Duodenal mucosa (tissue), 2 donors: ENCODE measurements at regions not wholly inside any gene's neighbourhood (a gene's known extent, or its start where the extent isn't known, plus 50 kb on each side); places are given as distances from the start of the nearest gene placed in this dataset.

Source experiments
- H3K27ac ChIP-seq: one replicate; pipeline ENCODE4 v1.7.0; 2013; ENCODE audit warnings: low read depth, low read length
- H3K27me3 ChIP-seq, 2 donors: one replicate each; pipeline ENCODE4 v1.7.0; 2013; ENCODE audit warnings: low read length in 2 of 2, control low read depth in 1 of 2; ENCODE audit not compliant: insufficient read depth in 2 of 2, control insufficient read depth in 1 of 2
- H3K36me3 ChIP-seq, 2 donors: one replicate each; pipeline ENCODE4 v1.7.0; 2013; ENCODE audit warnings: low read length in 2 of 2, control low read depth in 1 of 2; ENCODE audit not compliant: insufficient read depth in 2 of 2, control insufficient read depth in 1 of 2
- H3K4me1 ChIP-seq, 2 donors: one replicate each; pipeline ENCODE4 v1.7.0; 2013; ENCODE audit warnings: low read length in 2 of 2, control low read depth in 1 of 2; ENCODE audit not compliant: insufficient read depth in 2 of 2, control insufficient read depth in 1 of 2
- H3K4me3 ChIP-seq, 2 donors: one replicate each; pipeline ENCODE4 v1.7.0; 2013; ENCODE audit warnings: low read length in 2 of 2, low read depth in 1 of 2
- H3K9ac ChIP-seq, 2 donors: one replicate each; pipeline ENCODE4 v1.7.0; 2013; ENCODE audit warnings: low read length in 2 of 2, low read depth in 1 of 2
- H3K9me3 ChIP-seq, 2 donors: one replicate each; pipeline ENCODE4 v1.7.0; 2013; ENCODE audit warnings: low read length in 2 of 2, control low read depth in 1 of 2; ENCODE audit not compliant: control insufficient read depth in 1 of 2

- H3K4me3 ChIP-seq: no peak overlapping the region
- H3K36me3 ChIP-seq: no peaks in the 10 kb centered on the region
- H3K27me3 ChIP-seq: no peaks in the 10 kb centered on the region
- H3K4me1 ChIP-seq: peaks cover 5 to 14% of the 10 kb centered on the region in 2 donors
- no peak overlapping the region for H3K9ac ChIP-seq
- no peak overlapping the region for H3K27ac ChIP-seq
- H3K9me3 ChIP-seq: no peaks in the 10 kb centered on the region
These were observed 266.2 kb downstream of the SPRY1 start for GRCh38 chr4:123662827-123663226.

GRCh38 chr4:123666486-123666885, 269.9 kb downstream of the SPRY1 start:
- Histone ChIP-seq H3K36me3 (no peaks in the 10 kb centered on the region), H3K4me1 (no peaks in the 10 kb centered on the region), H3K4me3 (no peak overlapping the region), H3K9ac (no peak overlapping the region), H3K9me3 (no peaks in the 10 kb centered on the region), H3K27me3 (no peaks in the 10 kb centered on the region), H3K27ac (no peak overlapping the region)

- Histone ChIP-seq H3K9ac (no peak overlapping the region), H3K27me3 (no peaks in the 10 kb centered on the region), H3K9me3 (no peaks in the 10 kb centered on the region), H3K36me3 (no peaks in the 10 kb centered on the region), H3K4me1 (peaks cover 0 to 5% of the 10 kb centered on the region in 2 donors), H3K4me3 (no peak overlapping the region), H3K27ac (no peak overlapping the region)
These were observed 270.9 kb downstream of the SPRY1 start for GRCh38 chr4:123667496-123667895.

- Histone ChIP-seq H3K27me3 (no peaks in the 10 kb centered on the region), H3K9me3 (no peaks in the 10 kb centered on the region), H3K36me3 (no peaks in the 10 kb centered on the region), H3K4me1 (peaks cover 0 to 7% of the 10 kb centered on the region in 2 donors), H3K27ac (no peak overlapping the region), H3K9ac (no peak overlapping the region), H3K4me3 (no peak overlapping the region)
These were observed 271.4 kb downstream of the SPRY1 start for GRCh38 chr4:123667991-123668390.

- Histone ChIP-seq H3K4me1 (peaks cover 4 to 13% of the 10 kb centered on the region in 2 donors), H3K27me3 (no peaks in the 10 kb centered on the region), H3K9me3 (no peaks in the 10 kb centered on the region), H3K4me3 (no peak overlapping the region), H3K27ac (no peak overlapping the region), H3K9ac (no peak overlapping the region), H3K36me3 (no peaks in the 10 kb centered on the region)
These were observed 275.2 kb downstream of the SPRY1 start for GRCh38 chr4:123671636-123672404.

GRCh38 chr4:123672987-123673386, 276.4 kb downstream of the SPRY1 start:
- Histone ChIP-seq H3K4me3 (no peak overlapping the region), H3K36me3 (no peaks in the 10 kb centered on the region), H3K27ac (no peak overlapping the region), H3K4me1 (peaks cover 4 to 13% of the 10 kb centered on the region in 2 donors), H3K27me3 (no peaks in the 10 kb centered on the region), H3K9me3 (no peaks in the 10 kb centered on the region), H3K9ac (no peak overlapping the region)

DNA sequence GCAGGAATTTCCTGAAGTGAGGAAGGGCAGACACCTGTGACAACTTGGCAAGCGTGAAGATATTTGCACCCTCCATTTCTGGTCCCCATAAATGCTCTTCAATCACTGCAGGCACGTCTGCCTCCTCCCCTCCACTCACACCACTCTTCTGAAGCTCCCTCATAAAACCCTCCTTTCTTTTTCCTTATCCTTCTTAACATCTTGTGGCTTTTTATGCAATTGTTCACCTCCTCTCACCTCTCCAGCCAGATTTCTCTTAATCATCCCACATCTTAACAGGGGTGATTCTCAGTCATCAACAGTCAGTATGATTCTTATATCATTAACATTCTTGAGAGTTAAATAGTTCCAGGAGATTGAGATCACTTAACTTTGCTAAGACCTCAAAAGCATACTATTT, 277.4 kb downstream of the SPRY1 start:
- Histone ChIP-seq H3K4me1 (peaks cover 4 to 13% of the 10 kb centered on the region in 2 donors), H3K27ac (no peak overlapping the region)

DNA sequence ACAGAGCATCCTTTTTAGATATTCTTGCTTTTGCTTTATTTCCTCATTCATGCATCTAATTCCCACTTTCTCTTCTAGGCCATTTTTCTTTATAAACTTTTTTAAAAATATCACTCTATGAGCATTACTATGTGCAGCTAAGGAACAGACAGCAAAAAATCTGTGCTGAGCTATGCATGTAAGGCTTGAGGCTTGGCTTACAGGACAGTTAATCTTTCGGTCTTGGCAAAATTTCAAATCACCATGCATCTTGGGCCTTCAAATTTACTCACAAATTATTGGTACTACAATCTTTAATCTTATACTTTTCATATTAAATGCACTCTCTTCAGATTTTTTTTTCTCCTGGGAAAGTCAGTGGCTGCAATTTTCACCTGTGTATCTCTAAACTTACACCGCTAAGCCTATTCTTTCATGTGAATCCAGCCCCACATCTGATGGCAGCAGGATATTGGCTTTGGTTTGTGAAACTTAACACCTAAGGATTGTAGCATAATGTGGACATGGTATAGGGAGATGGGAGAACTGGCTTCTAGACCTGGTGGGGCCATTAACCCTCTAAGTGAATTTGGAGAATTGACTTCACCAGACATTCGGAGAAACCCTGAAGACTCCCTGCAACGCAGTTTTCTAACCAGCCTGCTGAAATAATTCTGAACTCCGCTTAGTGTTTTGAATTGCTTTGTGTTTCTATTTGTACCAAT, 278.3 kb downstream of the SPRY1 start:
- no peak overlapping the region for H3K27ac ChIP-seq
- no peak overlapping the region for H3K4me3 ChIP-seq
- H3K27me3 ChIP-seq: no peaks in the 10 kb centered on the region
- H3K36me3 ChIP-seq: no peaks in the 10 kb centered on the region
- H3K4me1 ChIP-seq: peaks cover 4 to 13% of the 10 kb centered on the region in 2 donors
- no peak overlapping the region for H3K9ac ChIP-seq
- H3K9me3 ChIP-seq: no peaks in the 10 kb centered on the region

More for the DNA sequence above, 277.4 kb downstream of the SPRY1 start:
- Histone ChIP-seq H3K9me3 (no peaks in the 10 kb centered on the region), H3K9ac (no peak overlapping the region), H3K36me3 (no peaks in the 10 kb centered on the region), H3K27me3 (no peaks in the 10 kb centered on the region), H3K4me3 (no peak overlapping the region)

DNA sequence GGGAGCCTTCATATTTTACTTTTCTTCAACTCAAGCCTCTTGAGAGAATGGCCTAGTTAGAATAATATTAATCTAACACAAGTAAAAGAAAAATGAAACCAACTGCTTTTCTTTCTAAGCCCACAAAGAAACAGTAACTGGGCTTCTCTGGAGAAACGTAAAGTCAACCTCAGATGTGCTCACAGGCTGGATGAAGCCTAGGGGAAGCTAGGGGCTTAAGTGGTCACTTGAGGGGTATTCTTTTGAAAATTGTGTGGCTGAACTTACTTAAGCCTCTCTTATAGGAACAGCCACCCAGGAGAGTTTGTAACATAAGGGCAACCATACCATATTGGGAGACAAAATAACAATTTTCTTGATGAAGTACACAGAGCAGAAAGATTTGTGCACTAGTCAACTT, 279.0 kb downstream of the SPRY1 start:
- Histone ChIP-seq H3K9ac (no peak overlapping the region), H3K27ac (no peak overlapping the region), H3K4me3 (no peak overlapping the region), H3K9me3 (no peaks in the 10 kb centered on the region), H3K36me3 (no peaks in the 10 kb centered on the region), H3K4me1 (peaks cover 4 to 13% of the 10 kb centered on the region in 2 donors), H3K27me3 (no peaks in the 10 kb centered on the region)

GRCh38 chr4:123676071-123676889, 279.7 kb downstream of the SPRY1 start:
- H3K9me3 ChIP-seq: no peaks in the 10 kb centered on the region
- H3K27me3 ChIP-seq: no peaks in the 10 kb centered on the region
- H3K4me3 ChIP-seq: no peak overlapping the region
- no peaks in the 10 kb centered on the region for H3K36me3 ChIP-seq
- H3K4me1 ChIP-seq: peaks cover 4 to 13% of the 10 kb centered on the region in 2 donors
- H3K27ac ChIP-seq: no peak overlapping the region
- no peak overlapping the region for H3K9ac ChIP-seq
